Upper lobe of left lung (tissue), 4 donors: ENCODE measurements at regions not wholly inside any gene's neighbourhood (a gene's known extent, or its start where the extent isn't known, plus 50 kb on each side); places are given as distances from the start of the nearest gene placed in this dataset.

Source experiments
- CTCF ChIP-seq, 6 experiments: fragments of 450-650 bp in 4 of 6; fragments of 200-600 bp in 2 of 6; sonication (generic) in 2 of 6; IDR thresholded peaks; one replicate each; pipeline ENCODE4 v1.5.1; 2016 to 2019; ENCODE audit warnings: antibody characterized with exemption in 6 of 6
- EP300 ChIP-seq, 4 donors: sonication (generic); formaldehyde crosslinking; IDR thresholded peaks; one replicate each; pipeline ENCODE4 v1.5.1; 2017; ENCODE audit warnings: antibody characterized with exemption in 4 of 4, control low read depth in 2 of 4
- POLR2A ChIP-seq, 4 donors: fragments of 450-650 bp; IDR thresholded peaks; one replicate each; pipeline ENCODE4 v1.5.1; 2016 to 2017; ENCODE audit warnings: antibody characterized with exemption in 4 of 4, mild to moderate bottlenecking in 2 of 4
- POLR2AphosphoS5 ChIP-seq, 2 donors: sonication (generic); formaldehyde crosslinking; IDR thresholded peaks; one replicate each; pipeline ENCODE4 v1.5.1; 2017; ENCODE audit warnings: antibody characterized with exemption in 2 of 2

- TF ChIP-seq CTCF (IDR thresholded peaks at IDR 0.05) (no peak), POLR2A (IDR thresholded peaks at IDR 0.05) (no peak), EP300 (IDR thresholded peaks at IDR 0.05) (no peak), POLR2AphosphoS5 (IDR thresholded peaks at IDR 0.05) (no peak)
Measured at GRCh38 chr10:8511026-8511425, 456.5 kb downstream of the GATA3 start.
